Naive thymus-derived CD4-positive, alpha-beta T cell (primary cell): ENCODE measurements at regions not wholly inside any gene's neighbourhood (a gene's known extent, or its start where the extent isn't known, plus 50 kb on each side); places are given as distances from the start of the nearest gene placed in this dataset.

Experiments
- ATAC-seq: fragments of 150-1000 bp; cut with Tn5 transposase; 2 replicates; pipeline ENCODE4 v1.10.0; 2021; ENCODE audit warnings: mild to moderate bottlenecking, moderate library complexity
- CTCF ChIA-PET: fragments of 350-600 bp; sonication (Branson Sonifier 250); formaldehyde crosslinking; loops from one replicate; lab custom pipeline; 2021; ENCODE audit warnings: antibody characterized with exemption; lab: Charles Lee
- POLR2A ChIA-PET: fragments of 350-600 bp; sonication (Branson Sonifier 250); formaldehyde crosslinking; loops from one replicate; lab custom pipeline; 2021; ENCODE audit warnings: antibody characterized with exemption, inconsistent platforms; lab: Charles Lee
- DNase-seq, 9 donors: peaks; one replicate each; pipeline versions ENCODE4 v3.0.0 to v3.0.0-alpha.2; 2020 to 2022; ENCODE audit warnings: mixed read lengths in 1 of 9
- H3K27ac ChIP-seq: one replicate; pipeline ENCODE4 v1.7.0; 2013; ENCODE audit warnings: mild to moderate bottlenecking, low read depth, low read length, moderate library complexity
- H3K27me3 ChIP-seq, 2 donors: one replicate each; pipeline ENCODE4 v1.7.0; 2013; ENCODE audit warnings: low read length in 2 of 2, mild to moderate bottlenecking in 2 of 2, moderate library complexity in 2 of 2; ENCODE audit not compliant: control insufficient read depth in 2 of 2, insufficient read depth in 2 of 2
- H3K36me3 ChIP-seq, 3 experiments: 1 replicate in 2 of 3; 2 replicates in 1 of 3; pipeline ENCODE4 v1.7.0; 2013; ENCODE audit warnings: low read length in 3 of 3, mild to moderate bottlenecking in 3 of 3, moderate library complexity in 1 of 3; ENCODE audit not compliant: insufficient read depth in 3 of 3, control insufficient read depth in 2 of 3
- H3K4me1 ChIP-seq, 2 donors: one replicate each; pipeline ENCODE4 v1.7.0; 2013; ENCODE audit warnings: low read length in 2 of 2, mild to moderate bottlenecking in 2 of 2, moderate library complexity in 1 of 2; ENCODE audit not compliant: control insufficient read depth in 2 of 2, insufficient read depth in 2 of 2
- H3K4me3 ChIP-seq: 2 replicates; pipeline ENCODE4 v1.7.0; 2013; ENCODE audit warnings: mild to moderate bottlenecking, low read length
- H3K9me3 ChIP-seq, 3 experiments: 1 replicate in 2 of 3; 2 replicates in 1 of 3; pipeline ENCODE4 v1.7.0; 2013; ENCODE audit warnings: low read length in 3 of 3; ENCODE audit not compliant: control insufficient read depth in 2 of 3
- H3K27ac Mint-ChIP-seq, 9 donors: one replicate each; pipeline ENCODE4 v1.8.0; 2020 to 2022; ENCODE audit warnings: mixed read lengths in 9 of 9, mild to moderate bottlenecking in 8 of 9, moderate library complexity in 5 of 9, inconsistent platforms in 2 of 9
- H3K27me3 Mint-ChIP-seq, 5 donors: one replicate each; pipeline ENCODE4 v1.8.0; 2021 to 2022; ENCODE audit warnings: mixed read lengths in 5 of 5, mild to moderate bottlenecking in 1 of 5
- H3K36me3 Mint-ChIP-seq, 5 donors: one replicate each; pipeline ENCODE4 v1.8.0; 2020 to 2022; ENCODE audit warnings: mixed read lengths in 5 of 5, mild to moderate bottlenecking in 3 of 5, inconsistent platforms in 1 of 5
- H3K4me1 Mint-ChIP-seq, 7 donors: one replicate each; pipeline ENCODE4 v1.8.0; 2020 to 2022; ENCODE audit warnings: mixed read lengths in 7 of 7, mild to moderate bottlenecking in 3 of 7, inconsistent platforms in 1 of 7
- H3K4me3 Mint-ChIP-seq, 10 donors: one replicate each; pipeline ENCODE4 v1.8.0; 2020 to 2022; ENCODE audit warnings: mild to moderate bottlenecking in 10 of 10, mixed read lengths in 10 of 10, moderate library complexity in 6 of 10, inconsistent platforms in 2 of 10
- H3K9me3 Mint-ChIP-seq, 11 donors: one replicate each; pipeline ENCODE4 v1.8.0; 2020 to 2022; ENCODE audit warnings: mixed read lengths in 11 of 11, mild to moderate bottlenecking in 4 of 11, inconsistent platforms in 1 of 11, moderate library complexity in 1 of 11
- intact Hi-C, 2 donors: fragments of 100-400 bp; cut with micrococcal nuclease; formaldehyde crosslinking; loops; one replicate each; pipeline ENCODE4 v1.15.1; 2023

DNA sequence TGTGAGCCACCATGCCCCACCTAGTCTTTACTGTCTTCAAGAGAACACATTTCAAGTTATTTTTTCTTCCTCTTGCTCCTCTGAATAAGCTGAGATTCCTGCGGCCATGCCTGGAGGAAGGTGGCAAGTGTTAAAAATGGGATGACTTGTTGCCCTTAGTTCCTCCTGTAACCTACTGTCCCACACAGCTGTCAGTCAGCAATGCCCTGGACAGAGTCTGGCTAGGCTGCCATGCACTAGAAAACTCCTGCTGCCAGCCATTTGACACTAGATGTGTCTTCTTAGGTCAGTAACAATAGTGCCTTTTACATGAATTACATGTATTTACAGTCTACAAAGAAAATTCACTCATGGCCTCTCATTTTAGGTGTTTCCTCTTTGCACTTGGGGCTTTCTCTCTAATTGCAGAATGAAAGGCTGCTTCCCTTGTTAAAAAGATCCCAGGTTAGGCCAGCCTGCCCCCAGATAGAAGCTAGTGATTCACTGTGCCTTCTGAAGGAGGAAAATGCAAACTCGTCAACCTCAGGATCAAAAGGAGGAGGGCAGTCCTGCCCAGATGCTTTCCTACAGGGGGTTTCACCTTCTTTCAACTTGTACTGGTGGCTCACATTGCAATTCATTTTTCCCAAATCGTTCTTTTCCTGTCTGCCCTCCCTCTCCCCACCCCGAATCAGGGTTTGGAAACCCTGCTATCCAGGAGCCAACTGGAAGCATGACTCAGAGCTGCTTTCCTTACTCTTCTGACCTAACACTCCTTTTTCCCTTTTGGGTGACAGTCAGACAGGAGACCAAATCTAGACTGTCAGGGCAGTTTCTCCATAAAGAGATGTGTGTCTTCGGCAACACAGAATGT is 136.6 kb downstream of the SPAG6 start:
- H3K9me3 ChIP-seq, result no peaks in the 10 kb centered on the region
- peaks cover 2 to 3% of the 10 kb centered on the region in 2 donors for H3K27me3 ChIP-seq
- Mint-ChIP-seq H3K27me3 (peaks cover 18 to 34% (median 23%) of the 10 kb centered on the region in 5 donors), H3K9me3 (peaks cover 0 to 1% (median 0%) of the 10 kb centered on the region in 11 donors), H3K36me3 (peaks cover 0 to 4% (median 0%) of the 10 kb centered on the region in 5 donors), H3K4me3 (peak overlapping the region in 1 of 10 donors; percentile 28), H3K27ac (peak overlapping the region in 1 of 9 donors; percentile 77), H3K4me1 (peaks cover 0 to 25% (median 17%) of the 10 kb centered on the region in 7 donors)
- H3K36me3 ChIP-seq, result no peaks in the 10 kb centered on the region
- DNase-seq (no peak), ATAC-seq (no peak)
- H3K27ac ChIP-seq, result no peak overlapping the region
- no peaks in the 10 kb centered on the region for H3K4me1 ChIP-seq
- no peak overlapping the region for H3K4me3 ChIP-seq
- ChIA-PET POLR2A (interaction anchor here (1.4 kb wide), 1 partner anchor 45 kb away, joined by 3 read pairs; no protein-coding TSS in a partner anchor), CTCF (no interaction called here)
- intact Hi-C loops, result no loop called here

DNA sequence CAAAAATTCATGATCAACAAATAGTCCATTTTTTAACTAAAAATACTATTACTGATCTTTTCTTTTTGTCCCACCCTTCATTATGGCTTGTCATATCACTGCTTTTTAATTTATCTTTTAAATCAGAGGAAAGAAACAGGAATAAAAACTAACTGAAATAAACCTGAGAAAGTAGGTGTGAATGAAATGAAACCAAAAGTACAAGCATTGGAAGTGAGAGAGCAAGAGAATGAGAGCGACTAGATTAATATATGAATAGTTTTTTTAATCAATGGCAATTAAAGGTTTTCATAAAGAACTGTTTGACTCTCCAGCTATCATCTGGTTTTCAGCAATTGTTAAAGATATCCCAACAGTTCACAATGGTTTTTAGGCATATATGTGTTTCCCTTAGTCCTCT is 137.8 kb downstream of the SPAG6 start:
- POLR2A ChIA-PET, result interaction anchor here (1.4 kb wide), 1 partner anchor 46 kb away, joined by 3 read pairs; no protein-coding TSS in a partner anchor
- Mint-ChIP-seq H3K9me3 (peaks cover 0 to 1% (median 0%) of the 10 kb centered on the region in 11 donors), H3K4me3 (peak overlapping the region in 7 of 10 donors; percentile 13 to 68 (median 41)), H3K27ac (no peak overlapping the region), H3K27me3 (peaks cover 17 to 29% (median 19%) of the 10 kb centered on the region in 5 donors), H3K36me3 (peaks cover 0 to 4% (median 0%) of the 10 kb centered on the region in 5 donors), H3K4me1 (peaks cover 0 to 25% (median 12%) of the 10 kb centered on the region in 7 donors)
- CTCF ChIA-PET, result interaction anchor here (0.6 to 0.7 kb wide), 2 partner anchors 13 to 113 kb away, joined by 3 to 4 read pairs; no protein-coding TSS in a partner anchor
- no peak for ATAC-seq
- no peak for DNase-seq
- Histone ChIP-seq H3K4me1 (no peaks in the 10 kb centered on the region), H3K27ac (no peak overlapping the region), H3K27me3 (no peaks in the 10 kb centered on the region), H3K36me3 (no peaks in the 10 kb centered on the region), H3K9me3 (no peaks in the 10 kb centered on the region), H3K4me3 (no peak overlapping the region)
- intact Hi-C loops, result no loop called here
